Activated CD4-positive, alpha-beta T cell treated with anti-CD3 and anti-CD28 coated beads, Interleukin-2, Interleukin-6, amounts not matched to agents 100 ng/mL and 50 ng/mL, durations not matched to agents 16 hours and 8 hours (primary cell): ENCODE measurements at regions not wholly inside any gene's neighbourhood (a gene's known extent, or its start where the extent isn't known, plus 50 kb on each side); places are given as distances from the start of the nearest gene placed in this dataset.
"Not testable (repeated sequence)": the region's sequence is repeated elsewhere in the genome, so short reads cannot be mapped to it uniquely, and the experiment has no call there.

Experiments used
- DNase-seq: peaks from one replicate; pipeline ENCODE4 v3.0.0-alpha.2; 2020

DNA sequence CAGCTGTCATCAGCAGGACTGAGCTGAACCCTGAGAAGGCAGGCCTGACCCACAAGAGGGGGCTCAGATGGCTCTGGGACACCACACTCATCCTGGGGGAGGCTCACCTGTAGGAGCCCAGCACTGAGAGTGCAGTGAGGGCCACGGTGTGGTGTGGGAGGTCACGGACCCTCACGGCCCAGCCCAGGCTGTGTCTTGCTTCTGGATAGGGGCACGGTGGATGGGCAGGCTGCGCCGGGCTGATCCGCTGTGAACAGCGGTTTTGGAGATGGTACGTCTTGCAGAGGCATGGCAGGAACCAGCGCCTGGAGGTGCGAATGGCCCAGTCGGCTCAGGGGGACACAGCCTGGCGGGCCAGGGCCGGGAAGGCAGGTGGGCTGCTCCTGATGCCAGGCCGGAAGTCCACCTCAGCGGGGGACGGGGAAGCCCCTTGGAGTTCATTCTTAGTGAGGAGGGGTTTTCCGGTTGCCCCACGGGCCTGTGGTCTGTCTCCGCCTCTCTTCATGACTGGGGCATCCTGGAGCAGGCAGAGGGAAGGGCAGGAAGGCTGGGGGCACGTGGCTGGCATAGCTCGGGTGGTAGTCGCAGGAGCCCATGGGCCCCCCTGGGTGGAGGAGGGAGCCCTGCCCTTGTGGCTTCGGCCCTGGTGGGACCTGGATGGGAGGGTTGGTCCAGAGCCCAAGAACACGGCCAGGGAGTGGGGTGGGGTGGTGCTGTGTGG is 112.5 kb downstream of the UNCX start:
- DNase-seq = no peak

DNA sequence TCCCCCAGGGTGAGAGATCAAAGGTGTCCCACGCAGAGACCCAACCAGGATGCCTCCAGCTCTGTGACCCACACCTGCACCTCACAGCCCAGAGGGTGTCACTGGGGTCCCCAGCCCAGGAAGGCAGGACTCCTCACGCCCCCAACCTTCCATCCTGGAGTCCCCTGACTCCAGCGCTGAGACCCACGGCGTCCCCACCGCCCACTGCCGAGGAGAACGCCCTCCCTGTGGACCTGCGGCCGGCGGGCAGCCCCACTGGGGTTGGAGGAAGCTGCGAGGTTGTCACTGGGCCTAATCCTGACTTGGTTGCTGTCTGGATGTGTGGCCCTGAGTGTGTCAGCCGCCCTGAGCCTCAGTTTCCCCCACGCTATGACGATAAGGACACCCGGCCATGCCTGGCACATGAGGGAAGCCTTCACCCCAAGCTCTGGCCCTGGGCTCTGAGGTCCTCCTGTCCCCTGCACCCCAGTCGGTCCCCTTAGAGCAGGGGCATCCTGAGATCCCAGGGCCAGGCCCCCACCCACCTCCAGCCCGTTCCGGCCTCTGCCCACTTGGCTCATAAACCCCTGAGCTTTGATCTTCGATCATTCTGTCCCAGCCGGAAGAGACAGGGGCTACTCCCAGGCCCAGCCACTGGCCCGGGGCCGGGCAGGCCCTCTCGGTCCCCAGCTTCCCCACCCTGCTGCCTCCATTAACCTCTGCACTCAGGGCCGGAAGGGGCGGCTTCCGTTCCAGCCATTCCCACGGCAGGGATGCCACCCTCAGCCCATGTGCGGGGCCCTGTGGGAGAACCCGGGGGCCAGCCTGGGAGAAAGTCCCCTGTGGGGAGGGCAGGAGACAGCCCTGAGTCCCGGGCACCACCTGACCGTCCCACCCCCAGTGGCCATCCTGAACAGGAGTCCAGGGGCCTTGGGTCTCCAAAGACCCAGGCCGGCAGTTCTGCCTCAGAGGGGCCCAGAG is 113.2 kb downstream of the MICALL2 start:
- no peak for DNase-seq

DNA sequence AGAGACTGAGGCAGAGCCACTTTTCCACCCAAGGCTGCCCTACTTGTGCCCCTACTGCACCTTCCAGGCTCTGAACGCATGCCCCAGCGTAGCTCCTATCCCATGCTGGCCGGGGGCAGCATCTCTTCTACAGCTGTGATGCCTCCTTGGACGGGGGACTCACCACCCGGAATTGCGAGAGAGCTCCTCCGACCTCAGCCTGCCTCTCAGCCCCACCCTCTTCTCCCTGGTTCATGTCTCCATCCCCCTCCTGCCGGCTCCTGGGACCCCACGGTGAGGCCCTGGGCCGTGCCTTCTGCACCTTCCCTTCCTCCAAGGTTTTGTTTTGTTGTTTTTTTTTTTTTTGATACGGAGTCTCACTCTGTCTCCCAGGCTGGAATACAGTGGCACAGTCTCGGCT is 112.4 kb downstream of the MICALL2 start:
- no peak for DNase-seq

DNA sequence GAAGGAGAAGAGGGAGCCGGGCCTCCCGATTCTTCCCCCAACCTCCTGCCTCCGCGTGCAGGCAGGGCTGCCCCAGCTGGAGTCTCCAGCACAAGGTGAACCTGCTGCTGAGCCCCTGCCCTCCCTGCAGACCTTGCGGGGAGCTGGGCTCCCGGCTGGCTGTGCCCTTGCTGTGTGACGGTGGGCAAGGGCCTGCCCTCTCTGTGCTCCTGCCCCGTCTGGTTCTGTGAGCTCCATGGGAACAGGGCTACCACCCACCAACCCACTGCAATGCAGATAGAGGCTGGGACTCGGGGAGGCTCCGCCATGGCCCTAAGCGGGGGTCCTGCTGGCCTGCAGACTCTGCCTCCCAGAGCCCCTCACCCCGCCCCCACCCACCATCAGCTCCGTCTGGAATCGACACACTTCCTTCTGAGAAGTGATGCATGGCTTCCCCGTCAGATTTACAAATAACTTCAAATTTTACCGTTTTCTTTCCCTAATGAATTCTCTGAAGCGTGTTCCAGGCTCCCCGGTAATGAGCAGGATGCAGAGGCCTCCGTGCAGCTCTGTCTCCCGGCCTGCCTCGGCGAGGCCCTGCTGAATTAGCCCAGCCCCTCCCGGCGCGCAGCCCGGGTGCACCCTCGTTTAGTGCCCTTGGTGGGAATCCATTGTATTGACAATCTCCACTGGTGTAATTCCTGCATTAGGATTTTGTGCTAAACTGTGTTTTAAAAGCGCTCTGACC is 111.0 kb downstream of the MICALL2 start:
- DNase-seq = no peak

DNA sequence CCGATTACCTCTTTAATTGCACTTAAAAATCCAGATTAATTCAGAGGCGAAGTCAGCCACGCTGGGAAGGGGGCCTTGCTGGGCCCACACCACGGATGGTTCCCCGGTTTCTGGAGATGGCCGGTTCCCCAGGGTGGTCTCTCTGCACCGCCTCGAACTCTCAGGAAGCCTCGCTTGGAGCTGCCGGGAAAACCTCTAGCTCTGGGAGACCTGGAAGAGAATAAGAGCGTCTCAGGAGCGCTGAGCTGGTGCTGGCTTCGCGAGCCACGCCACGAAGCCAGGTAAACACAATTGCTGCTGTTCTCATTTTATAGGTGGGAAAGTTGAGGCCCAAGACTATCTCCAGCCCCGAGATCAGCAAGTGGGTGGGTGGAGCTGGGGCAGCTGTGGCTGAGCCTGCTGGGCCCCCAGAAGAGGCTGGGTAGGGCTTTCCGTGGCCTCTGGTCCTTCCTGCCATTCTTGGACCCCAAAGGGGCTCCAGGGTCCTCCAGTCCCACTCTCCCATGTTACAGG is 110.4 kb downstream of the MICALL2 start:
- no peak for DNase-seq

DNA sequence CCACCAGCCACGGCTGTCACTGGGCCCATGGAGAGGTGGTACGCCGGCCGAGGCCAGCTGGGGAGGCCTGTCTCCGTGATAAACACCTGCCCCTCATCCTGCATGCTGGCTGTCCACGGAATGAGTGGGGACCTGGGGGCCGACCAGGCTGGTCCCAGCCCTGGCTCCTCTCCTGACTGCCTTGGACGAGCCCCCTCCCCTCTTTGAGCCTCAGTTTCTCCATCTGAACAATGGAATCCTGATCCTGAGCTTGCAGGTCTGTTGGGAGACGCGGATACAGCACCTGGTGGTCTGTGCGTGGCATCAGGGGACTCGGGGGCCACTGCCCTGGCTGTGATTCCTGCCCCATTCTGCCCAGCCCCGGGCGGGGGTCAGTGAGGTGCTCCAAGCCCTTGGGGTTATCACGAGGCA is 109.9 kb downstream of the MICALL2 start:
- no peak for DNase-seq

DNA sequence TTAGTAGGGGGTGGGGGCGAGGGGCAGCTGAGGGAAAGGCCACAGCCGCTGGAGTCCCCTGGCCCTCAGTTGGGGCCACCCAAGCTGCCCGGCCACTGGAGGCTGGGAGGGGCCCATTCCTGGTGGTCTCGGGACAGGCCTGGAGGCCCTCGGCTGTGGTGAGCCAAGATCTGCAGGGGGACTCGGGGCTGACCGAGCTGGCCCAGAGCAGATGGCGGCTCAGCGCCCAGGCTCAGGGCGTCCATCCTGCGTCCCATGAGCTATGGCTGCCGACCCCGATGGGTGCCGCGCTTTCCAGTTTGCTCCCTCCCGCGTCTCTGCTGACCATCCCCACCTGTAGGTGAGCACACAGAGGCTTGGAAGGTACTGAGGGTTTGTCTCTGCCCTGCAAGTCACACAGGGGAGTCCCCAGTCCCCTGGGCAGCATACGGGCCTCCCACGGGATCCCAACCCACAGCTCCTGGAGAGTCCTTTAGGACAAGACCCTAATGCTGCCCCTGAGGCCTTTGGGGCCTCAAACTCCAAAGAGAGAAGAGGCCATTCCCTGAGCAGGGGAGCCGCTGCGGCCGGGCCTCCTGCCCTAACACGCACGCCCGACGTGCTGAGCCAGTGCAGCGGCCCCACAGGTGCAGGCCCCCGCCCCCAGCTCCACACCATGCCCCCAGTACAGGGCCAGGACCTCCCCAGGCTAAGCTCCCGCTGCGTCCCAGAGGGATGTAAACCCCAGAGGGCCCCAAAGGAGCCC is 107.2 kb downstream of the MICALL2 start:
- no peak for DNase-seq

DNA sequence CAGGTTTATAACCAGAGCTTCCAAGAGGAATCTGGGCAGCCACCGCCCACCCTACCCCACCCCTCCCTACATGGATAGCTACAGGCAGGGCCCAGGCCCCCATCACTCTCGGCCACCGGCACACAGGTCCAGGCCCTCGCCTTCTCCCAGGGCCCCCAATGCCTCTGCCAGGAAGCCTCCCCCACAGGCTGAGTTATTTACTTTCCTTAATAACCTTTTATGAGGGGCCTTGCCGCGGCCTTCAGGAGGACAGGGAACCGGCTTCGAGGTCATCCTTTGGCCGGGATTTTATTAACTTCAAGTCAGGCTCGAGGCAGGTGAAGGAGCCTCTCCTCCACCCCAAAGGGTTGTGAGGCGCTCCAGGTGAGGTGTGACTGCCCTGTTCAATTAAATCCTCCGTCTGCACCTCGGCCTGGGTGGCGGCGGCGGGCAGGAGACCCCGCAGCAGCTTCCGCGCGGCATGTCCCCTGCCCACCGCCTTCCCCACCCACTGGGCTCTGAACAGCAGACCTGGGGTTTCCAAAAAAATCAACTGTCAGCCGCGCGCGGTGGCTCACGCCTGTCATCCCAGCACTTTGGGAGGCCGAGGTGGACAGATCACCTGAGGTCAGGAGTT is 106.5 kb downstream of the MICALL2 start:
- DNase-seq = no peak

DNA sequence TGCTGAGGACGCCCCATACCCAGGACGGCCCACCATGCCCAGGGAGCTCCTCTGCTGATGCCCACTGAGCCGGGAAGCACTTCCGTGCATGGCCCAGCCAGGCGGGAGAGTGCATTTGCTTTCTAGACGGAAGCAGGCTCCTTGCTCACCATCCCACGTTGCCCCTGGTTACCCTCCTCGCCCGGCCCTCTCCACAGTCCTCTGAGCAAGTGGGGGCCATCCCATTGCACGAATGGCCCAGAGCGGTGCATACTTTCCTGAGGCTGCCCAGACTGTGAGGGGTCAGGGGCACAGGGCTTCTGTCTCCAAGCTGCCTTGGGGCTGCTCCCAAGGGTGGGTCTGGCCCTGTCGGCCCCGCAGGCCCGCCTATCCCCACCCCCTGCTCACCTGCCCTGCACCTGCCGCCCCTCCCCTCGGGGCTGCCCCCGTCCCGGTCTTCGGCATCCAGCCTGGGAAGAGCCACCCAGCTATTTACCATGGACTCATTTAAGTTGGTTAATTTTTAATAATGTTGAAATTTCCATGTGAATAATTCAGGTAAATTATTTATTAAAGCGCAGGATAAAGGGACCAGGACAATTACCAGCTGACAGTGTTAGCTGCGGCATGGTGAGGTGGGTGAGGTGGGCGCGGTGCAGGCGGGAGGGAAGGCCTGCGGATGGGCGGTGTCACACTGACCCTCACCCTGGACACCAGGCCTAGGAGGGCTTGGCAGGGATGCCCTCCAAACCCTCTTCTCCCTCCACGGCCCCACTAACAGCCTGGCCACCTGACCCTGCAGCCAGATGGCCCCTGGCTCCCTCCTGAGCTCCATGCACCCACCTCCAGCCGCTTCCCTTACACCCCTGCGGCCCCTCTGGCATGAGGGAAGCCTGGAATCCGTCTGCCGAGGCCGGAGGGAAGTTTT is 104.4 kb downstream of the MICALL2 start:
- DNase-seq = no peak

DNA sequence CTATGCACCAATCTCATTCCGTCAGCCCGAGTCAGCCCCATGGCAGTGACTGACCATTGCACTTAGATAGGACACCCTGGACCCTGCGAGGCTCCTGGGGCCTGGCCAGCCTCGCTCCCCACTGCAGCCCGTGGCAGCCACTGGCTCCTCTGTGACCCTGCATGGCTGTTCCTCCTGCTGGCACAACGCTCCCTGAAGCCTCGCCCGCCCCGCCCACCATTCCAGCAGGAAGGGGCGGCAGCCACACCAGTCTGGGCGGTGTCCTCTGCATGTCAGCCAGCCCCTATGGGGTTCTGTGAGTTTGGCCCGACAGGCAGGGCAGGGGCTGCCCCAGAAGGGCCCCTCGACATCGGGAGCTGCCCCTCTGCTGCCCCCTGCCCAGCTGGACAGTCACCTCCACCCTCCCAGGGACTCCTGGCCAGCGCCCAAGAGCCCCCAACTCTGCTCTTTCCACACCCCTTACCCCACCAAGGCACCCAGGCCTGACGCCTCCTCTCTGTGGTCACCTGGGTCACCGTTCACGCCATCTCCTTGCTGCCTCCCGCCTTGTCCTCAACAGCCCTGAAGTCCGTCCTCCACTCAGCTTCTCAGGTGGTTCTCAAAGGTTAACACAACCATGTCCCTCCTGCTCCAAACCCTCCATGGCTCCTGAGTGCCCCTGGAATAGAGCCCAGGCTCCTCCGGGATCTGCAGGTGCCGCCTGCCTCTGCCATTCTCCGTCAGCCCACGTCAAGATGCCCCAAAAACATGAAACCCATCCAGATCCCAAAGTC is 103.5 kb downstream of the MICALL2 start:
- no peak for DNase-seq

DNA sequence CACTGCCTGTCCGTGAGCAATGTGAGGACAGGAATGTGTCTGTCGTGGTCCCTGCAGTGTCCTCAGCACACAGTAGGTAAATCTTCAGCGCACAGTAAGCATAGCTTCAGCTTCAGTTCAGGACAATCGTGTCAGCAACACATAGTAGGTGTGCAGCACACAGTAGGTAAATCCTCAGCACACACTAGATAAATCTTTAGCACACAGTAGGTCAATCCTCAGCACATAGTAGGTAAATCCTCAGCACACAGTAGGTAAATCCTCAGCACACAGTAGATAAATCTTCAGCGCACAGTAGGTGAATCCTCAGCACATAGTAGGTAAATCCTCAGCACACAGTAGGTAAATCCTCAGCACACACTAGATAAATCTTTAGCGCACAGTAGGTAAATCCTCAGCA is 102.4 kb downstream of the MICALL2 start:
- not testable (repeated sequence) for DNase-seq

DNA sequence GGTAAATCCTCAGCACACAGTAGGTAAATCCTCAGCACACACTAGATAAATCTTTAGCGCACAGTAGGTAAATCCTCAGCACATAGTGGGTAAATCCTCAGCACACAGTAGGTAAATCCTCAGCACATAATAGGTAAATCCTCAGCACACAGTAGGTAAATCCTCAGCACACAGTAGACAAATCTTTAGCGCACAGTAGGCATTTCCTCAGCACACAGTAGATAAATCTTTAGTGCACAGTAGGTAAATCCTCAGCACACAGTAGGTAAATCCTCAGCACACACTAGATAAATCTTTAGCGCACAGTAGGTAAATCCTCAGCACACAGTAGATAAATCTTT is 102.0 kb downstream of the MICALL2 start:
- DNase-seq = not testable (repeated sequence)

DNA sequence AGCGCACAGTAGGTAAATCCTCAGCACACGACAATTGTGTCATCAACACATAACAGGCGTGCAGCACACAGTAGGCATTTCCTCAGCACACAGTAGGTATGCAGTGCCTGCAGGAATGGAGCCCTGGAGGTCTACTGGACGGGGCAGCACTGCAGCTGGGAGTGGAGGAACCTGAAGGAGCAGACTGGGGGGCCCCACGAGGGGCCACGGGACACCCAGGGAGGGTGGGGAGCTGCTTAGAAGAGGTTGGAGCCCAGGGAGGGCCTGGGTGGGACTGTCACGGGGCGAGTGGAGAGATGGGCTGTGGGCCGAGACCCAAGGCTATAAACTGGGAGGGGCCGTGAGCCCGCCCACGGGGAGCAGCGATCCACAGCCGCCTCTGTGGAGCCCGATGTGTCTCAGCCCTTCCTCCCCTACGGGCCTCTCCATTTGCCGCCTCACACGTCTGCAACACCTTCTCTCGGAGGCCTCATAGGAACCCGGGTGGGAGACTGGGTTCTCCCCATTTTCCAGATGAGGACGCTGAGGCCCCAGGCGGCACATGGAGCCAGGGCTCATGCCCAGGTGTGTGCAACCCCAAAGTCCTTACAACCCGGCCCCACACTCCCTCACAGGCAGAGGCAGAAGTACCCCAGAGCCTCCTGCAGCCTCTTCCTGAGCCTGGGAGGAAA is 101.5 kb downstream of the MICALL2 start:
- DNase-seq = no peak

DNA sequence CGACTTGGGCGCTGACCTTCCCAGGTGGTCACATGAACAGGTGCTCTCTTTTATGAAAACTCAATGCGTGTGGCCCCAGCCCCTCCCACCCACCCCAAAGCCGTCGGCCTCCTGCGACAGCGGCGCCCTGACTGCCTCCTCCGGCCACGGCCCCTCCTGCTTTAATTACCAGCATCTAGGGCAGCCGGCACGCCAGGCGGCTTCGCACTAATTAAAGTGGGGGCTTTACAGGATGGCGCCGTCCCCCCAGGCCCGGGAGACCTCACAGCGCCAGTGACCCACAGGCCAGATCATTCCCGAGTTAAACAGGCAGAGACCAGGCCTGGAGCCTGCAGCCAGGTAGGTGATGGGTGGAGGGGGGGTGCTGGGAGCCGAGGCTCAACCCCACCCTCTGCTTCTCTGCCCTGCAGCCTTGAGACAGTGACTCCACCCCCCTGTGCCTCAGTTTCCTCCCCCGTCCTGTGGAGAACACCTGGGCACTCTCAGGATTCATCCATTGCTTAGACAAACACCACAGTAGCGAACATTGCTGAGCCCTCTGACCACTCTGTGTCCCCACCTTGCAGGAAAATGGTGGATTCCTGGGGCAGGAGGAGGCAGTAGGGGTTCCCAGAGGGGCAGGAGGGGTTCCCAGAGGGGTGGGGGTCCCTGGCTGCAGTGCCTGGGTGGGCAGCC is 100.8 kb downstream of the MICALL2 start:
- DNase-seq = no peak

DNA sequence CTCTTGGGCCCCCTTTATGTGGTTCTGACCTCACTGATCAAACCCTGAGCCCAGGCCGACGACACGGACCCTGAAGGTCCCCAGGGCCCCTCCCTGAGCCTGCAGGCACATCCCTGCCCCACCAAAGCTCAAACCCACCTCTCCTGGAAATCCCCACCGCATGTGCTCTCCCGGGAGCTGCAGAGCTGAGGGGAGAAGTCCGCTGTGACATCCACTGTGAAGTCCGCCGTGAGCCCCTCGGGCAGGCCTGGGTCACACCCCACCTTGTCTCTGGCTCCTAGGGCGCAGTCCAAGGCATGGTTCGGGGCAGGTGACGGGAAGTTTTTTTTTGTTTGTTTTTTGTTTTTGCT is 100.2 kb downstream of the MICALL2 start:
- no peak for DNase-seq

DNA sequence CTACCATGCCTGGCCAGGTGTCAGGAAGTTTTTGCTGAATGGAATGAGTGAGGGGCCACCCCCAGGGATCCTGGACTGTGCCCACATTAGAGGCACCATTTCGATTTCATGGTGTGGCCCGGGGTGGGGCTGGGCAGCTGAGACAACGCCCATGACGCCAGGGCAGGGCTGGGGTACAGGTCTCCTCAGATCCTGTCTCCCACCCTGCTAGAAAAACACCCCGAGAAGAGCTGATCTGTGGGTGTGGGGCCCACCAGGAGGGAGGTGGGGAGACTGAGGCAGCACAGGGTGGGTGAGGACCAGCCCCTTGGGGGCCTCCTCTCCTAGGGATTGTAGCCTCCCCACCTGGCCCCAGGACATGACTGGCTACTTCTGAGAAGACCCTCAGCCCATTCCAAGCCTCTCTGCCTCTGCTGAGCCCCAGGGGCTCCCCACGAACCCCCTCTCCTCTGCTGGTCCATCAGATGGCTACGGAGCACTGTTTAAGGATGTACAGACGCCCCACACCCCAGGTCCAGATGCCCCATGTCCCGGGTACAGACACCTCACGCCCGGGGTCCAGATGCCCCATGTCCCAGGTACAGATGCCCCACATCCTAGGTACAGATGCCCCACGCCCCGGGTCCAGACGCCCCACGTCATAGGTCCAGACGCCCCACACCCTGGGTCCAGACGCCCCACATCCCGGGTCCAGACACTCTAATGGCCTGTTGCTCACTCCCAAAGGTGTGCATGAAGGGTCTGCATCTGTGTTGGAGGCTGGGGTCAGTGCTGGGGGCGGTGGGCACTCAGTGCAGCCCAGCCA is 99.4 kb downstream of the MICALL2 start:
- DNase-seq = no peak

DNA sequence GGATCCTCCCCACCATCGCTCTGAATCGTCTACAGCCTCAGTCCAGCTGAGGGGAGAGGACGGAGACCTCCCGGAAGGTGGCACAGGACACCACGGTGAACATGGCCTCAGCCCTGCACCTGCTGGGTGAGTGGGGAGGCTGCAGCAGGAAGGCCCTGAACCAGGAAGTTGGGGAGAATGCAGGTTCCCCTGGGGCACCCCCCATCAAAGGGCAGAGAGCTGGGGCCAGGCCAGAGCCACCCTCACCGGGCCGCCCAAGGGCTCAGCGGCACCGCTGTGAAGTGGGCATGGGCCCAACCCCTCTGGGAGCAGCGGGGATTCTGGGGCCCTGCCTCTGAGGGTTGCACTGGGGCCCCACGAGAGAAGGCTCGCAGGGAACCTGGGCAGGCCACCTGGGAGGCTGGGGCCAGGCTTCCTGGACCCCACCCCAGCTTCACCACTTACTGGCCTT is 98.7 kb downstream of the MICALL2 start:
- DNase-seq = no peak
